Adrenal gland (tissue), 9 donors: ENCODE measurements at regions not wholly inside any gene's neighbourhood (a gene's known extent, or its start where the extent isn't known, plus 50 kb on each side); places are given as distances from the start of the nearest gene placed in this dataset.

ENCODE experiments used
- DNase-seq, 7 donors: peaks; one replicate each; pipeline ENCODE4 v3.0.0-alpha.2; 2019 to 2020
- H3K27ac ChIP-seq, 5 donors: fragments of 200-600 bp; sonication (generic) in 4 of 5; 1 replicate in 3 of 5; 2 replicates in 2 of 5; pipeline versions ENCODE4 v1.5.1 to v1.8.0; 2016 to 2020; ENCODE audit warnings: mild to moderate bottlenecking in 1 of 5
- H3K27me3 ChIP-seq: fragments of 200-600 bp; 2 replicates; pipeline ENCODE4 v1.8.0; 2021
- H3K36me3 ChIP-seq, 2 donors: fragments of 200-600 bp; replicated peaks in 1 of 2; 1 replicate in 1 of 2; 2 replicates in 1 of 2; pipeline versions ENCODE4 v1.5.1 to v1.8.0; 2018 to 2022
- H3K4me1 ChIP-seq, 2 donors: fragments of 200-600 bp; replicated peaks in 1 of 2; 1 replicate in 1 of 2; 2 replicates in 1 of 2; pipeline versions ENCODE4 v1.5.1 to v1.8.0; 2018 to 2021
- H3K4me3 ChIP-seq, 4 donors: fragments of 200-600 bp; sonication (generic) in 3 of 4; one replicate each; pipeline ENCODE4 v1.5.1; 2016 to 2018
- H3K9me3 ChIP-seq, 3 donors: fragments of 200-600 bp; sonication (generic) in 1 of 3; replicated peaks in 1 of 3; 1 replicate in 2 of 3; 2 replicates in 1 of 3; pipeline versions ENCODE4 v1.5.1 to v1.8.0; 2016 to 2021
- CTCF ChIP-seq, 6 experiments: fragments of 450-650 bp in 4 of 6; fragments of 200-600 bp in 2 of 6; sonication (generic) in 1 of 6; IDR thresholded peaks; 1 replicate in 5 of 6; 2 replicates in 1 of 6; pipeline versions ENCODE4 v1.5.1 to v1.8.0; 2016 to 2021; ENCODE audit warnings: antibody characterized with exemption in 6 of 6, mild to moderate bottlenecking in 2 of 6, moderate library complexity in 1 of 6
- POLR2A ChIP-seq, 2 donors: fragments of 450-650 bp; IDR thresholded peaks; one replicate each; pipeline ENCODE4 v1.6.1; 2017; ENCODE audit warnings: antibody characterized with exemption in 2 of 2, mild to moderate bottlenecking in 2 of 2, moderate library complexity in 1 of 2
- WGBS, 4 donors: extraction: QIAGEN DNeasy Blood & Tissue Kit in 2 of 4; methylation state at CpG; one replicate each; pipeline versions ENCODE4 v1.1.5 to v1.1.7; 2013 to 2017; 5-methylcytosine and 5-hydroxymethylcytosine counted together
- intact Hi-C, 2 donors: fragments of 100-400 bp; cut with DNase I; formaldehyde crosslinking; loops; one replicate each; pipeline versions ENCODE4 v1.14.1 to v1.15.0; 2022 to 2023
- donor health status: healthy with polysubstance abuse.
- donor health status: Bipolar disorder and iron deficiency.
- donor health status: DM: yes; HTN: yes; CAD: no.
- donor health status: DM: no; HTN: no; CAD: no.
- donor health status: DM: no; HTN: no; CAD: no.

GRCh38 chr21:41662761-41663160 lies 104.1 kb downstream of the RIPK4 start:
- Histone ChIP-seq H3K9me3 (no peaks in the 10 kb centered on the region), H3K4me3 (no peak overlapping the region), H3K4me1 (no peaks in the 10 kb centered on the region), H3K36me3 (no peaks in the 10 kb centered on the region), H3K27me3 (peaks cover 4% of the 10 kb centered on the region), H3K27ac (no peak overlapping the region)
- 85 to 88% (median 87%) methylated on average over 9 of the region's 9 CpGs for WGBS, 4 donors
- TF ChIP-seq CTCF (IDR thresholded peaks at IDR 0.05) = no peak
- no peak for TF ChIP-seq POLR2A (IDR thresholded peaks at IDR 0.05)
- intact Hi-C loops = no loop called here
- DNase-seq = no peak

- TF ChIP-seq CTCF (IDR thresholded peaks at IDR 0.05) (no peak), POLR2A (IDR thresholded peaks at IDR 0.05) (no peak)
- WGBS, 4 donors = 86 to 93% (median 89%) methylated on average over 5 to 7 of the region's 7 CpGs
- Histone ChIP-seq H3K9me3 (no peaks in the 10 kb centered on the region), H3K27ac (no peak overlapping the region), H3K4me1 (no peaks in the 10 kb centered on the region), H3K4me3 (no peak overlapping the region), H3K36me3 (no peaks in the 10 kb centered on the region), H3K27me3 (peaks cover 4% of the 10 kb centered on the region)
- DNase-seq = no peak
- intact Hi-C loops = no loop called here
These were observed 104.7 kb downstream of the RIPK4 start for GRCh38 chr21:41662161-41662560.

- TF ChIP-seq POLR2A (IDR thresholded peaks at IDR 0.05) = no peak
- TF ChIP-seq CTCF (IDR thresholded peaks at IDR 0.05) = no peak
- Histone ChIP-seq H3K4me3 (no peak overlapping the region), H3K36me3 (no peaks in the 10 kb centered on the region), H3K9me3 (no peaks in the 10 kb centered on the region), H3K27me3 (peaks cover 4% of the 10 kb centered on the region), H3K27ac (no peak overlapping the region), H3K4me1 (no peaks in the 10 kb centered on the region)
- WGBS, 4 donors = 69 to 86% (median 79%) methylated on average over 9 to 10 of the region's 10 CpGs
- no peak for DNase-seq
- intact Hi-C loops = no loop called here
These were observed 106.1 kb downstream of the RIPK4 start for GRCh38 chr21:41660748-41661147.

- 74 to 80% (median 78%) methylated on average over 10 to 16 of the region's 16 CpGs for WGBS, 4 donors
- DNase-seq = peak in 1 of 7 donors; percentile 17
These were observed 106.9 kb downstream of the RIPK4 start for GRCh38 chr21:41659791-41660560.

More at GRCh38 chr21:41659791-41660560, 106.9 kb downstream of the RIPK4 start:
- intact Hi-C loops = no loop called here
- Histone ChIP-seq H3K27ac (no peak overlapping the region), H3K36me3 (no peaks in the 10 kb centered on the region), H3K27me3 (peaks cover 4% of the 10 kb centered on the region), H3K4me3 (no peak overlapping the region), H3K9me3 (no peaks in the 10 kb centered on the region), H3K4me1 (no peaks in the 10 kb centered on the region)
- TF ChIP-seq POLR2A (IDR thresholded peaks at IDR 0.05) (no peak), CTCF (IDR thresholded peaks at IDR 0.05) (no peak)
